WERI-Rb-1 (cell line): ENCODE measurements at regions not wholly inside any gene's neighbourhood (a gene's known extent, or its start where the extent isn't known, plus 50 kb on each side); places are given as distances from the start of the nearest gene placed in this dataset.

Experiments
- DNase-seq: peaks from one replicate; pipeline ENCODE4 v3.0.0-alpha.2; 2020
- H3K27ac ChIP-seq: fragments of 250-450 bp; sonication (Bioruptor Pico); 2 replicates; pipeline ENCODE4 v1.5.1; 2020; ENCODE audit warnings: mild to moderate bottlenecking, moderate library complexity
- H3K27me3 ChIP-seq: fragments of 250-450 bp; sonication (Bioruptor Pico); 2 replicates; pipeline ENCODE4 v1.5.1; 2021; ENCODE audit warnings: mild to moderate bottlenecking, low read depth, moderate library complexity; ENCODE audit not compliant: insufficient read depth, severe bottlenecking
- H3K36me3 ChIP-seq: fragments of 250-450 bp; sonication (Bioruptor Pico); 2 replicates; pipeline ENCODE4 v1.5.1; 2020; ENCODE audit warnings: mild to moderate bottlenecking, moderate library complexity
- H3K4me3 ChIP-seq: 2 replicates; pipeline ENCODE4 v1.5.1; 2011; ENCODE audit warnings: low read depth, mild to moderate bottlenecking, control low read depth, low read length
- H3K9me3 ChIP-seq: fragments of 250-450 bp; sonication (Bioruptor Pico); 2 replicates; pipeline ENCODE4 v1.5.1; 2021; ENCODE audit warnings: mild to moderate bottlenecking, moderate library complexity; ENCODE audit not compliant: severe bottlenecking
- CTCF ChIP-seq: IDR thresholded peaks from 2 replicates; pipeline ENCODE4 v1.5.1; 2011; ENCODE audit warnings: low read depth, mild to moderate bottlenecking, control low read depth, inconsistent platforms, low read length

DNA sequence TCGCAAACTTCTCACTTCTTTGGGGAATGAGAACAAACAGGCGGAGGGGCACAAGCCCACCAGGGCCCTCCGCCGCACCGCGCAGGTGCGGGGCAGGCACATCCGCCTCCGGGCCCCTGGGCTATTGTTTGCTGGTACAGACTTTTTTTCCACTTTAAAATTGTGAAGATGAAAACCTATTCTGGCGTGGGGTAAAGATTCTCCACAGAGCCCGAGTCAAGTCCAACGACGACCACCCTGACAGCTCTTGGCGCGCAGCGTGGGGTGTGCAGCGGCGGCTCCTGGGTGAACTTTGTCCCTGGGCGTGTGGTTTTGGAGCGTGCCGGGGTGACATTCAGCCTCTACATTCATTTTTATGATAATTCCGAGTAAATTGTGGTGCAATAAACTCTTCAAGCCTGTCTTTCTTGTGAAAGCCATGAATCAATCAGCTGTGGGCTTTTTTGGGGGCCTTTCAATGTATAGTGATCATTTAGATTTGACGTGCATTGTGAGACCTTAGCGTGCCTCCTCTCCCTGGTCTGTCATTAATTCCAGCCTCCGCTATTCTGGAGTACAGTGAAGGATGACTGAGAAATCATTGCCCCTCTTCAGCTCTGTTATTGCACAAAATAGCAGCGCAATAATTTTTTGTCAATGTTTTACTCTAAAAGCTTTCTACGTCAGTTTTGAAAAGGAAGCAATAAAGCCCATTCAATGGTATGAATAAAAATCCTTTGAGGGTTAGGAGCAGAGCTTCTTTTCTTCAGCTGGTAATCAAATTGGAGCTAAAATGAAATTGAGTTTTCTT is 90.0 kb downstream of the TEX29 start:
- Histone ChIP-seq H3K36me3 (no peaks in the 10 kb centered on the region), H3K9me3 (peaks cover 9% of the 10 kb centered on the region), H3K27ac (no peak overlapping the region), H3K4me3 (no peak overlapping the region), H3K27me3 (peaks cover 100% of the 10 kb centered on the region)
- no peak for TF ChIP-seq CTCF
- no peak for DNase-seq

DNA sequence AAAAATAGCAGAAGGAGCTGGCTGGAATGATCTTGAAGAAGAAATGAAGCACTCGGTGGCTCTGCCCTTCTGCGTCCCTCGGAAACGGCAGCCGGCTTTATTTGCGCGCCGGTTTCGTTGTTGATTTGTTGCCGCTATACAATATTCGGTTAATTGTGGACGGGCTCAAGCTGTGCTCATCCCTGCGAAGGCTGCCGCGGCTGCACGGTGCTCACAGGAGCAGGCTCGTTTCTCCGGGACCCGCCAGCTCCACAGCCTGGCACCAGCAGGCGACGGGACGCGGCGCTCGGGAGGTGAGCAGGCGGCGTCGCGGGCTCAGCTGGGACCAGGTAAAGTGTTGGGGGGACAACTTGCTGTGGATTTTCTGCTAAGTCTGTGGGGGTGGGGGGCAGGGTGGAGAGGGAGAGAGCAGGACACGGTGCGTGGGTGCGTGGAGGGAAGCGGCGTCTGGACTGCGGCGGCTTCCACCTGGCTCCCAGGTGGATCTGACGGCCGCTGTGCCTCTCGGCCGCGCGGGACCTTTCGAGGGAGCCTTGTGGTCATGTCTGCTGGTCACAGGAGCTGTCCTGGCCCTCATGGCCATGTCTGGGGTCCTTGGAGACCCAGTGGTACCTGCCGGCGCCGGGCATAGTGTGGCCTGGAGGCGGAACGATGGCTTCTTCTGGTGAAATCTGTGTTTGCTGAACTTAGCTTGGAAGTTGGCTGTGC is 90.9 kb downstream of the TEX29 start:
- Histone ChIP-seq H3K9me3 (peaks cover 9% of the 10 kb centered on the region), H3K4me3 (no peak overlapping the region), H3K27me3 (peaks cover 99% of the 10 kb centered on the region), H3K36me3 (no peaks in the 10 kb centered on the region), H3K27ac (no peak overlapping the region)
- DNase-seq: no peak
- TF ChIP-seq CTCF: no peak

DNA sequence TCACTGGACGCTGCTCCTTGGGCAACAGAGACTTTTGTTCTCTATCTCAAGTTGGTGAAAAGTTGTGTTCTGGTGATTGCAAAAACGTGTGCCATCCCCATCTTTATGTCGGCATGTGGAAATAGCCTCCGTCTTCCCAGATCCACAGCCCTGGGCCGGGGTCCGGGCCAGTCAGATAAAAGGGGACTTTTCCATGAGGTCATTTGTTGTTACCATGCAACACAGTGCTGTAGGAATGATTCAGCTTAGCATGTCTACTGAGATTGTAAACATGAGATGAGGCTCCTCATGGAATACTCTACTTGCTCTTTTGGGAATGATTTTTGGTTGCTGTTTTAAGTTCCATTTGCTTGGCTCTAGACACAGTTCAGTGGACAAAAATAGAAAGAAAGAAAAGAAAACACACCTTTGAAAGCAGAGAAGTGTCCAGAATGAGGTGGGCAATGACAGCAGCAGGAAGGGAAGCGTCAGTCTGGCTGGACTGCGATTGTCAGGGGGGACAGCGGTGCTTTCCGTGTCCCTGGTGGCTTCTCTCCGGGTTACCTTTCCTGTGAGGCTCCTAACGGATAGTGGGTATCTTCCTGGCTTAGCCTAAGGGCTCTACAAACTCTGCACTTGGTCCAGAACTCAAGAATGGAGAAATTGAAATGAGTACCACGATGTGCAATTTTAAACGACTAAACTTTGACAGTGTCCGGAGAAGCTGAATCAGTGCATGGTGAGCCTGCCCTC is 91.6 kb downstream of the TEX29 start:
- H3K27ac ChIP-seq: no peak overlapping the region
- peaks cover 99% of the 10 kb centered on the region for H3K27me3 ChIP-seq
- no peak overlapping the region for H3K4me3 ChIP-seq
- no peak for TF ChIP-seq CTCF
- H3K9me3 ChIP-seq: peaks cover 9% of the 10 kb centered on the region
- no peak for DNase-seq
- H3K36me3 ChIP-seq: no peaks in the 10 kb centered on the region

GRCh38 chr13:111413407-111414187 is 93.2 kb downstream of the TEX29 start:
- no peak for DNase-seq
- Histone ChIP-seq H3K27me3 (peaks cover 99% of the 10 kb centered on the region), H3K36me3 (no peaks in the 10 kb centered on the region), H3K27ac (no peak overlapping the region), H3K9me3 (peaks cover 10% of the 10 kb centered on the region), H3K4me3 (no peak overlapping the region)
- TF ChIP-seq CTCF: no peak

DNA sequence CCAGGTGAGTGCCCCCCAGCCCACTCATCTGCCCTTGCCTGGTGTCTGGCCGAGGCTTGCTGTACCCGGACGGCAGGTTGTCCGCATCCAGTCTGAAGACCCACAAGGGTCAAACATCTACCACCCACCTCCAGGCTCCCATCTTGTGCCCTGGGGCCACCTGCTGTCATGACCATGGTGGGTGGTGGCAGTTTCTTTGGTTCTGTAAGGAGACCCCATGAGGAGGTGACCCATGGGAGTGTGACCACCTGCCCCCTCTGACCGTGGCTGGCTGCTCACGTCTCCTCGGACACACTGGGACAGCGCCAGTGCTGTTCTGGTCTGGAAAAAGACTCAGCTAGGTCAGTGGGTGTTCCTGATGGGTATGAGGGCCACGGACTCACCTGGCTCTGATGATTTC is 93.9 kb downstream of the TEX29 start:
- Histone ChIP-seq H3K4me3 (no peak overlapping the region), H3K9me3 (peaks cover 3% of the 10 kb centered on the region), H3K27ac (no peak overlapping the region), H3K36me3 (no peaks in the 10 kb centered on the region), H3K27me3 (peaks cover 99% of the 10 kb centered on the region)
- DNase-seq: no peak
- TF ChIP-seq CTCF: no peak
